ENCODE measurements at regions not wholly inside any gene's neighbourhood (a gene's known extent, or its start where the extent isn't known, plus 50 kb on each side); places are given as distances from the start of the nearest gene placed in this dataset.
"Not testable (repeated sequence)": the region's sequence is repeated elsewhere in the genome, so short reads cannot be mapped to it uniquely, and the experiment has no call there.

DNA sequence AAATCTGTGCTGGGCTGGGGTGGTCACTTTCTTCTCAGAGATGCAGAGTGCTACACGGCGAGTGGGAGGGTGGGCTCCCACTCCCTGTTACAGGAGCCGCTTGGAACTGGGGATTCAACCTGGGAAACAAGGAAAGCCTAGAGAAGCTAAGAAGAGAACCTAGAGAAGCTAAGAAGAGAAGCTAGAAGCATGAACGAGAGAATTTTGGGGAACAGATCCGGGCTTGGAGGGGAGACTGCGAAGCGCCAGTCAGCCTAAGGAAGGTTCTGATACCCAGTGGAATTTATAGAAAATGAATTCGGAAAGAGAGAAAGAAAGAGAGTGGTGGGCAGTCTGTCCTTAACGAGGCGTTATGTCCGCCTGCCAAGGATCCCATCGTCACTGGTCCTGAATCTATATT is 492.0 kb downstream of the PRIM2 start:
- TF ChIP-seq, protein P1, sequence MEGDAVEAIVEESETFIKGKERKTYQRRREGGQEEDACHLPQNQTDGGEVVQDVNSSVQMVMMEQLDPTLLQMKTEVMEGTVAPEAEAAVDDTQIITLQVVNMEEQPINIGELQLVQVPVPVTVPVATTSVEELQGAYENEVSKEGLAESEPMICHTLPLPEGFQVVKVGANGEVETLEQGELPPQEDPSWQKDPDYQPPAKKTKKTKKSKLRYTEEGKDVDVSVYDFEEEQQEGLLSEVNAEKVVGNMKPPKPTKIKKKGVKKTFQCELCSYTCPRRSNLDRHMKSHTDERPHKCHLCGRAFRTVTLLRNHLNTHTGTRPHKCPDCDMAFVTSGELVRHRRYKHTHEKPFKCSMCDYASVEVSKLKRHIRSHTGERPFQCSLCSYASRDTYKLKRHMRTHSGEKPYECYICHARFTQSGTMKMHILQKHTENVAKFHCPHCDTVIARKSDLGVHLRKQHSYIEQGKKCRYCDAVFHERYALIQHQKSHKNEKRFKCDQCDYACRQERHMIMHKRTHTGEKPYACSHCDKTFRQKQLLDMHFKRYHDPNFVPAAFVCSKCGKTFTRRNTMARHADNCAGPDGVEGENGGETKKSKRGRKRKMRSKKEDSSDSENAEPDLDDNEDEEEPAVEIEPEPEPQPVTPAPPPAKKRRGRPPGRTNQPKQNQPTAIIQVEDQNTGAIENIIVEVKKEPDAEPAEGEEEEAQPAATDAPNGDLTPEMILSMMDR (conservative IDR thresholded peaks at IDR 0.05; ENCODE audit: low read depth, low read length): not testable (repeated sequence)
- TF ChIP-seq EZH2 (IDR thresholded peaks at IDR 0.05; ENCODE audit: low read length, unreplicated experiment); EZH2phosphoT487 (IDR thresholded peaks at IDR 0.05; ENCODE audit: borderline replicate concordance, low read length): not testable (repeated sequence)
